Neuronal stem cell (in vitro differentiated cells): ENCODE measurements at regions not wholly inside any gene's neighbourhood (a gene's known extent, or its start where the extent isn't known, plus 50 kb on each side); places are given as distances from the start of the nearest gene placed in this dataset.

Experiments used
- DNase-seq: peaks from one replicate; pipeline ENCODE4 v3.0.0-alpha.2; 2013; ENCODE audit warnings: low spot score
- H2AFZ ChIP-seq: one replicate; pipeline ENCODE4 v1.6.1; 2013; ENCODE audit warnings: mild to moderate bottlenecking, low read length, inconsistent platforms
- H2AK5ac ChIP-seq: 2 replicates; pipeline ENCODE4 v1.6.1; 2013; ENCODE audit warnings: low read depth, mild to moderate bottlenecking, inconsistent platforms, low read length, moderate library complexity, mixed read lengths
- H2BK120ac ChIP-seq: 2 replicates; pipeline ENCODE4 v1.6.1; 2013; ENCODE audit warnings: low read depth, mild to moderate bottlenecking, inconsistent platforms, low read length, moderate library complexity, mixed read lengths
- H2BK12ac ChIP-seq: one replicate; pipeline ENCODE4 v1.6.1; 2013; ENCODE audit warnings: low read length, inconsistent platforms
- H2BK15ac ChIP-seq: 2 replicates; pipeline ENCODE4 v1.6.1; 2013; ENCODE audit warnings: mild to moderate bottlenecking, low read length, inconsistent platforms, mixed read lengths
- H2BK5ac ChIP-seq: one replicate; pipeline ENCODE4 v1.6.1; 2013; ENCODE audit warnings: inconsistent platforms, mild to moderate bottlenecking, low read length, moderate library complexity
- H3K14ac ChIP-seq: one replicate; pipeline ENCODE4 v1.6.1; 2013; ENCODE audit warnings: low read length, inconsistent platforms
- H3K18ac ChIP-seq: 2 replicates; pipeline ENCODE4 v1.6.1; 2013; ENCODE audit warnings: low read length, inconsistent platforms
- H3K23ac ChIP-seq: 2 replicates; pipeline ENCODE4 v1.6.1; 2013; ENCODE audit warnings: low read depth, mild to moderate bottlenecking, mixed read lengths, low read length, inconsistent platforms; ENCODE audit not compliant: poor library complexity
- H3K27ac ChIP-seq: replicated peaks from 3 replicates; pipeline ENCODE4 v1.5.1; 2013; ENCODE audit warnings: low read length, inconsistent platforms
- H3K27me3 ChIP-seq, 3 experiments: 2 replicates each; pipeline ENCODE4 v1.6.1; 2013; ENCODE audit warnings: low read length in 3 of 3, mild to moderate bottlenecking in 2 of 3, inconsistent platforms in 1 of 3, low read depth in 1 of 3, mixed read lengths in 1 of 3, moderate library complexity in 1 of 3; ENCODE audit not compliant: control insufficient read depth in 3 of 3, insufficient read depth in 3 of 3
- H3K36me3 ChIP-seq, 2 donors: replicated peaks in 1 of 2; 2 replicates each; pipeline ENCODE4 v1.6.1; 2013; ENCODE audit warnings: low read length in 2 of 2; ENCODE audit not compliant: control insufficient read depth in 2 of 2, insufficient read depth in 2 of 2
- H3K4ac ChIP-seq: 2 replicates; pipeline ENCODE4 v1.6.1; 2013; ENCODE audit warnings: inconsistent platforms, mild to moderate bottlenecking, low read length, moderate library complexity
- H3K4me1 ChIP-seq, 2 donors: 1 replicate in 1 of 2; 2 replicates in 1 of 2; pipeline ENCODE4 v1.6.1; 2013; ENCODE audit warnings: low read length in 2 of 2, low read depth in 1 of 2; ENCODE audit not compliant: control insufficient read depth in 2 of 2, insufficient read depth in 1 of 2
- H3K4me2 ChIP-seq: one replicate; pipeline ENCODE4 v1.6.1; 2013; ENCODE audit warnings: mild to moderate bottlenecking, low read length, inconsistent platforms; ENCODE audit not compliant: insufficient read depth, poor library complexity, severe bottlenecking
- H3K4me3 ChIP-seq, 2 donors: 2 replicates each; pipeline ENCODE4 v1.5.1; 2013; ENCODE audit warnings: low read length in 2 of 2, mild to moderate bottlenecking in 2 of 2, inconsistent platforms in 1 of 2, moderate library complexity in 1 of 2
- H3K79me1 ChIP-seq: one replicate; pipeline ENCODE4 v1.6.1; 2013; ENCODE audit warnings: low read depth, mild to moderate bottlenecking, inconsistent platforms, low read length, moderate library complexity
- H3K9ac ChIP-seq: one replicate; pipeline ENCODE4 v1.6.1; 2013; ENCODE audit warnings: mild to moderate bottlenecking, low read depth, low read length, inconsistent platforms; ENCODE audit not compliant: poor library complexity
- H3K9me3 ChIP-seq, 2 donors: replicated peaks in 1 of 2; 2 replicates each; pipeline versions ENCODE3 to v1.6.1; 2013; ENCODE audit warnings: low read length in 2 of 2, mild to moderate bottlenecking in 2 of 2, inconsistent platforms in 1 of 2, low read depth in 1 of 2, mixed read lengths in 1 of 2, moderate library complexity in 1 of 2; ENCODE audit not compliant: control insufficient read depth in 2 of 2, insufficient read depth in 1 of 2
- H4K8ac ChIP-seq: one replicate; pipeline ENCODE4 v1.6.1; 2013; ENCODE audit warnings: low read depth, mild to moderate bottlenecking, inconsistent platforms, low read length, moderate library complexity
- H4K91ac ChIP-seq: one replicate; pipeline ENCODE4 v1.6.1; 2013; ENCODE audit warnings: low read length, low read depth, mild to moderate bottlenecking, inconsistent platforms; ENCODE audit not compliant: poor library complexity
- WGBS, 2 donors: extraction: QIAGEN DNeasy Blood & Tissue Kit; methylation state at CpG; one replicate each; pipeline ENCODE4 v1.1.7; 2013; ENCODE audit warnings: missing lambda C conversion rate in 2 of 2, mixed read lengths in 1 of 2; ENCODE audit not compliant: insufficient read length in 2 of 2, insufficient replicate concordance in 1 of 2; ENCODE audit errors: extremely low coverage in 2 of 2; 5-methylcytosine and 5-hydroxymethylcytosine counted together

DNA sequence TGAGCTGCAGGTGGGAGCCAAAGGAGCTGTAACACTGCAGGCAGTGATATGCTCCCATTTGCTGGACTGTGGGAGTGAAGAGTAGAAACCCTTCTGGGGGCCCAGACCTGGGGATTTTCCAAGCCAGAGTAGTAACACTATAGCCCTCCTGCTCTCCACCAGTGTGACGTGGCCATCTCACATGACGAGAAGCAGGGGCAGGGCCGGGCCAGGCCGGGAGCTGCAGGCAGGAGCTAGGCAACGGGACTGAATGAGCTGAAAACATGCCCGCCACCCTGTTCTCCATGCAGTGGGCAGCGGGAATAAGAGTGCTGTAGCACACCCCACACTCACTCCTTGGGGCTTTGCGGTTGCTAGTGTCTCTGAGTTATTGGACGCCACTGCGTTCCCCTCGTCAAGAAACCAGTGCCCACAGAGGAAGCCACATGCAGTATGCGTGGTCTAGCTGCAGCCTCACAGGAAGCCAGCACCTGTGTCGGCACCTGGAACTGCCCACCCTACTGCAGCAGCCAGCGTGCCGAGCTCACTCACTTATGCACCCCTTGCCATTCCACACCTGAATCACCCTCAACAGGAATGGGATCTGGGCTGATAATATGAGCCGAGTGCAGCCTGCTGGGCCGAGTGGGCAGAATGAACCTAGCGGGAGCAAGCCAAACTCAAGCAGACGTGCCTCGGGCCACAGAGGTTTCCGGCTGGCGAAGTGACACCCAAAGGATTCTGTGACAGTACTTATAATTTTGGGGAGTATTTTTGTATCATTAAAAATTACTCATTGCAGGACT lies 1389.6 kb downstream of the KCNT2 start:
- Histone ChIP-seq H3K4me3 (no peak overlapping the region), H2BK120ac (no peak overlapping the region), H2BK12ac (no peak overlapping the region), H3K9me3 (peaks cover 4 to 6% of the 10 kb centered on the region in 2 donors), H4K91ac (no peak overlapping the region), H2BK5ac (no peak overlapping the region), H3K36me3 (no peaks in the 10 kb centered on the region), H3K9ac (peak overlapping the region; percentile 30), H3K4me2 (no peak overlapping the region), H3K79me1 (no peaks in the 10 kb centered on the region), H3K27me3 (no peaks in the 10 kb centered on the region), H2AK5ac (no peak overlapping the region), H3K18ac (peak overlapping the region; percentile 8), H3K23ac (no peak overlapping the region), H3K14ac (no peak overlapping the region), H3K27ac (no peak overlapping the region), H2AFZ (no peak overlapping the region), H2BK15ac (no peak overlapping the region), H4K8ac (no peak overlapping the region), H3K4ac (peak overlapping the region; percentile 66), H3K4me1 (no peaks in the 10 kb centered on the region)
- WGBS, 2 donors, result no CpG with 5 or more reads among the region's 22 CpGs
- no peak for DNase-seq

DNA sequence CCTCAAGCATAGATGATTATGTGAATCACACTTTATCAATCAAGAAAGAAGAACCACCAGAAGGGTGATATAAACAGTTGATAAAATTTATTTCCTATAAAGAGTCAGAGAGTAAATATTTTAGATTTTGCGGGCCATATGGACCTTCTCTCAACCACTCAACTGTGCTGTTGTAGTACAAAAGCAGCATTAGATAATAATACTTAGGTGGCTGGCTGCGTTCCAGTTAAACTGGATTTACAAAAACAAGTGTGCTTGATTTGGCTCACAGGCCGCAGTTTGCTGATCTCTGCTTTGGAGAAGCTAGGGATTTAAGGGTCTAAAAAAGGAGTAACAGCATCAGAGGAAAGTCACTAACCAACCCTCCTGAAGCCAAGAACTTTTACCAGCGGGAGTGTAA lies 1406.0 kb downstream of the KCNT2 start:
- no peaks in the 10 kb centered on the region for H3K79me1 ChIP-seq
- no peak overlapping the region for H2BK12ac ChIP-seq
- no peak for DNase-seq
- H3K23ac ChIP-seq, result no peak overlapping the region
- no peak overlapping the region for H3K4ac ChIP-seq
- no peak overlapping the region for H3K4me3 ChIP-seq
- H3K27ac ChIP-seq, result no peak overlapping the region
- no peak overlapping the region for H2BK120ac ChIP-seq
- no peaks in the 10 kb centered on the region for H3K27me3 ChIP-seq
- H2BK15ac ChIP-seq, result no peak overlapping the region
- no peaks in the 10 kb centered on the region for H3K36me3 ChIP-seq
- H4K8ac ChIP-seq, result no peak overlapping the region
- H3K18ac ChIP-seq, result no peak overlapping the region
- H4K91ac ChIP-seq, result no peak overlapping the region
- H3K9ac ChIP-seq, result no peak overlapping the region
- WGBS, 2 donors, result no CpG with 5 or more reads among the region's 4 CpGs
- no peak overlapping the region for H3K14ac ChIP-seq
- H2AFZ ChIP-seq, result peak overlapping the region; percentile 33
- H2BK5ac ChIP-seq, result no peak overlapping the region
- H2AK5ac ChIP-seq, result no peak overlapping the region
- no peak overlapping the region for H3K4me2 ChIP-seq
- H3K9me3 ChIP-seq, result no peaks in the 10 kb centered on the region
- no peaks in the 10 kb centered on the region for H3K4me1 ChIP-seq

DNA sequence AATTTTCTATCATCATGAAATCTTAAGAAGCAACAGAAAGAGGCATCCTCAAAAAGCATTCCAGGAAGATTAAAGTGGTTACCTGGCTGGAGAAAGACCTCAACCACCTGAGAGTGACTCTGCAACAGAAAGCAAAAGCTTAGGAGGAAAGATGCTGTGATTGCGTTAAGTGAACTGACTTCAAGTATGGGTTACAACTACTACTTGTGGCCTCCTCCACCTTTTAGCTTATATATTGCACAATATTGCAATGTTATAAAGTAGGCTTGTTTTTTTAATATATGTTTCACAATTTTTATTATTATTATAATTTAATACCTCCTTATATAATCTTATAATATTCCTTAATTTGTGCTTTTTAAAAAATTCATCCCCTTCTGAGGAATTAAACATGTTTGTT lies 1407.5 kb downstream of the KCNT2 start:
- Histone ChIP-seq H3K4me3 (no peak overlapping the region), H2BK12ac (no peak overlapping the region), H3K18ac (no peak overlapping the region), H2BK120ac (no peak overlapping the region), H4K91ac (no peak overlapping the region), H3K36me3 (no peaks in the 10 kb centered on the region), H3K9me3 (no peaks in the 10 kb centered on the region), H2AFZ (no peak overlapping the region), H3K4me2 (no peak overlapping the region), H2BK5ac (no peak overlapping the region), H4K8ac (no peak overlapping the region), H3K4ac (no peak overlapping the region), H2AK5ac (no peak overlapping the region), H3K9ac (no peak overlapping the region), H3K4me1 (no peaks in the 10 kb centered on the region), H3K27me3 (no peaks in the 10 kb centered on the region), H3K27ac (no peak overlapping the region), H3K79me1 (no peaks in the 10 kb centered on the region), H2BK15ac (no peak overlapping the region), H3K23ac (no peak overlapping the region), H3K14ac (no peak overlapping the region)
- WGBS, 2 donors, result no CpG with 5 or more reads among the region's 1 CpG
- no peak for DNase-seq

DNA sequence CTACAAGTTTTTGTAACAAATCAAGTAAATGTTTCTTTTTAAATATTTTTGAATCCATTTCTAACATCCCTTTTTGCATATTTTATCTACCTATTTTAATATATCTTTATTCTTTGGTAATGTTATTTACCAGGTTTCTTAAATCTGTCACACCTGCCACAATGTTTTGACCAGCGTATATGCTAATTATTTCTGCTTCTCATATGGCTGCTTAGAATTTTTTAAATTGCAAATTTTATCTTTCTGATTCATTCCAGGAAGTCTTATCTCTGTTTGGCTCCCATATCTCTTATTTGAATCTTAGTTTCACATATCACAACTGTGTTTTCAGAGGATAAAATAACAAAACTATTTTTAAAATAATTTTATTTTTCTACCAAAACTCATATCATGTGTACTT lies 1411.1 kb downstream of the KCNT2 start:
- no peaks in the 10 kb centered on the region for H3K27me3 ChIP-seq
- H2AK5ac ChIP-seq, result no peak overlapping the region
- no peak overlapping the region for H3K14ac ChIP-seq
- no peak overlapping the region for H3K9ac ChIP-seq
- no peak overlapping the region for H3K18ac ChIP-seq
- H3K4ac ChIP-seq, result no peak overlapping the region
- H2BK12ac ChIP-seq, result no peak overlapping the region
- H3K4me3 ChIP-seq, result no peak overlapping the region
- no peaks in the 10 kb centered on the region for H3K79me1 ChIP-seq
- H3K4me2 ChIP-seq, result no peak overlapping the region
- H3K36me3 ChIP-seq, result no peaks in the 10 kb centered on the region
- no peak overlapping the region for H4K91ac ChIP-seq
- H3K23ac ChIP-seq, result no peak overlapping the region
- H3K9me3 ChIP-seq, result no peaks in the 10 kb centered on the region
- no peak for DNase-seq
- no peak overlapping the region for H2BK120ac ChIP-seq
- no peak overlapping the region for H2AFZ ChIP-seq
- no peaks in the 10 kb centered on the region for H3K4me1 ChIP-seq
- H4K8ac ChIP-seq, result no peak overlapping the region
- no CpG with 5 or more reads among the region's 1 CpG for WGBS, 2 donors
- no peak overlapping the region for H2BK15ac ChIP-seq
- no peak overlapping the region for H3K27ac ChIP-seq
- no peak overlapping the region for H2BK5ac ChIP-seq
